HCT116 (cell line): ENCODE measurements at regions not wholly inside any gene's neighbourhood (a gene's known extent, or its start where the extent isn't known, plus 50 kb on each side); places are given as distances from the start of the nearest gene placed in this dataset.

Experiments used
- ATAC-seq: fragments of 200-7000 bp; cut with Tn5 transposase; 2 replicates; pipeline ENCODE4 v1.9.1; 2020; ENCODE audit warnings: mild to moderate bottlenecking, moderate library complexity
- BruUV-seq: library from RNA; stranded (reverse); fragments of 400-500 nt; replicated peaks from 2 replicates; lab custom pipeline; 2021; lab: Mats Ljungman, UMichigan
- CTCF ChIA-PET: fragments of 300-600 bp; sonication (Branson Sonifier 250); formaldehyde crosslinking; loops from one replicate; lab custom pipeline; 2021; ENCODE audit warnings: antibody characterized with exemption; lab: Charles Lee
- POLR2A ChIA-PET: fragments of 300-600, 350-600 bp; sonication (Branson Sonifier 250); formaldehyde crosslinking; loops from one replicate; lab custom pipeline; 2021; ENCODE audit warnings: antibody characterized with exemption; lab: Charles Lee
- RAD21 ChIA-PET, 2 experiments: fragments of 300-600 bp; sonication (Branson Sonifier 250); formaldehyde crosslinking; loops; one replicate each; lab custom pipeline; 2023; ENCODE audit warnings: low total read pairs in 2 of 2; ENCODE audit not compliant: uncharacterized antibody in 2 of 2, unreplicated experiment in 2 of 2, low non-redundant PET in 1 of 2; lab: Charles Lee
- DNase-seq: peaks from one replicate; pipeline ENCODE4 v3.0.0-alpha.2; 2010; ENCODE audit warnings: low read depth, low spot score
- H2AFZ ChIP-seq: fragments of 200-600 bp; shearing (Covaris generic), sonication (generic); 2 replicates; pipeline ENCODE4 v1.6.1; 2017; ENCODE audit warnings: low read depth, mixed run types, mixed read lengths, antibody characterized with exemption, low read length; ENCODE audit not compliant: poor library complexity, severe bottlenecking
- H3K27ac ChIP-seq: 2 replicates; pipeline ENCODE4 v1.5.1; 2012; ENCODE audit warnings: low read depth, low read length
- H3K27me3 ChIP-seq: fragments of 200-600 bp; sonication (generic); 2 replicates; pipeline ENCODE4 v1.6.1; 2016; ENCODE audit warnings: mixed run types, low read length, mixed read lengths; ENCODE audit not compliant: insufficient read depth
- H3K36me3 ChIP-seq, 2 experiments: fragments of 200-500 bp in 1 of 2; fragments of 200-600 bp in 1 of 2; sonication (Bioruptor generic) in 1 of 2; sonication (generic) in 1 of 2; 2 replicates each; pipeline versions ENCODE4 v1.5.1 to v1.6.1; 2014 to 2016; ENCODE audit warnings: low read length in 2 of 2, inconsistent platforms in 1 of 2, mixed read lengths in 1 of 2, mixed run types in 1 of 2; ENCODE audit not compliant: insufficient read depth in 2 of 2, control insufficient read depth in 1 of 2
- H3K4me1 ChIP-seq, 2 experiments: fragments of 200-600 bp in 1 of 2; sonication (generic) in 1 of 2; 2 replicates each; pipeline versions ENCODE4 v1.5.1 to v1.6.1; 2012 to 2017; ENCODE audit warnings: low read length in 2 of 2, inconsistent platforms in 1 of 2, mild to moderate bottlenecking in 1 of 2, mixed read lengths in 1 of 2, mixed run types in 1 of 2, moderate library complexity in 1 of 2; ENCODE audit not compliant: insufficient read depth in 2 of 2, control insufficient read depth in 1 of 2
- H3K4me2 ChIP-seq: fragments of 200-600 bp; sonication (generic); 2 replicates; pipeline ENCODE4 v1.6.1; 2017; ENCODE audit warnings: mixed run types, low read length, mixed read lengths
- H3K4me3 ChIP-seq, 2 experiments: fragments of 200-600 bp in 1 of 2; sonication (generic) in 1 of 2; replicated peaks in 1 of 2; 2 replicates each; pipeline ENCODE4 v1.5.1; 2011 to 2016; ENCODE audit warnings: low read length in 2 of 2, control low read depth in 1 of 2, low read depth in 1 of 2, mild to moderate bottlenecking in 1 of 2, mixed read lengths in 1 of 2, mixed run types in 1 of 2
- H3K79me2 ChIP-seq: fragments of 200-600 bp; sonication (generic); 2 replicates; pipeline ENCODE4 v1.6.1; 2017; ENCODE audit warnings: mild to moderate bottlenecking, mixed run types, low read length, moderate library complexity, mixed read lengths; ENCODE audit not compliant: insufficient read depth
- H3K9ac ChIP-seq: fragments of 200-600 bp; sonication (generic); 2 replicates; pipeline ENCODE4 v1.6.1; 2016; ENCODE audit warnings: low read length, mixed read lengths
- H3K9me2 ChIP-seq: fragments of 200-600 bp; sonication (generic), shearing (Covaris generic); 2 replicates; pipeline ENCODE4 v1.6.1; 2017; ENCODE audit warnings: mixed run types, mild to moderate bottlenecking, moderate library complexity; ENCODE audit not compliant: insufficient read depth
- H3K9me3 ChIP-seq, 2 experiments: fragments of 200-500 bp in 1 of 2; fragments of 200-600 bp in 1 of 2; sonication (Bioruptor generic) in 1 of 2; sonication (generic) in 1 of 2; 2 replicates each; pipeline ENCODE4 v1.6.1; 2014 to 2017; ENCODE audit warnings: low read length in 2 of 2, mixed read lengths in 2 of 2, inconsistent platforms in 1 of 2, low read depth in 1 of 2, mild to moderate bottlenecking in 1 of 2, mixed run types in 1 of 2, moderate library complexity in 1 of 2; ENCODE audit not compliant: control insufficient read depth in 1 of 2, insufficient read depth in 1 of 2
- H4K20me1 ChIP-seq: fragments of 200-600 bp; sonication (generic), shearing (Covaris generic); 2 replicates; pipeline ENCODE4 v1.6.1; 2017; ENCODE audit warnings: mixed run types, mild to moderate bottlenecking, moderate library complexity; ENCODE audit not compliant: insufficient read depth
- ATF3 ChIP-seq: IDR thresholded peaks from 2 replicates; pipeline ENCODE4 v1.6.1; 2012
- CBX3 ChIP-seq: IDR thresholded peaks from 2 replicates; pipeline ENCODE4 v1.6.1; 2012; ENCODE audit warnings: low read depth
- CEBPB ChIP-seq: IDR thresholded peaks from 2 replicates; pipeline ENCODE4 v1.6.1; 2012; ENCODE audit warnings: low read depth
- CTCF ChIP-seq, 3 experiments: fragments of 200-600 bp in 1 of 3; sonication (generic) in 1 of 3; IDR thresholded peaks in 2 of 3; conservative IDR thresholded peaks in 1 of 3; 2 replicates each; pipeline ENCODE4 v1.5.1; 2012 to 2017; ENCODE audit warnings: low read depth in 2 of 3, low read length in 2 of 3, antibody characterized with exemption in 1 of 3, borderline replicate concordance in 1 of 3, control low read depth in 1 of 3, mild to moderate bottlenecking in 1 of 3, mixed read lengths in 1 of 3, mixed run types in 1 of 3, moderate library complexity in 1 of 3; ENCODE audit not compliant: insufficient read depth in 1 of 3
- EZH2 ChIP-seq: fragments of 200-600 bp; sonication (generic); IDR thresholded peaks from 2 replicates; pipeline ENCODE4 v1.6.1; 2017; ENCODE audit warnings: antibody characterized with exemption, mixed run types
- EZH2phosphoT487 ChIP-seq: fragments of 200-600 bp; IDR thresholded peaks from 2 replicates; pipeline ENCODE4 v1.6.1; 2018; ENCODE audit warnings: antibody characterized with exemption, borderline replicate concordance
- JUND ChIP-seq: IDR thresholded peaks from 2 replicates; pipeline ENCODE4 v1.6.1; 2012
- MAX ChIP-seq: IDR thresholded peaks from 2 replicates; pipeline ENCODE4 v1.6.1; 2012
- POLR2A ChIP-seq: IDR thresholded peaks from 2 replicates; pipeline ENCODE4 v1.7.0; 2011; ENCODE audit warnings: borderline replicate concordance; ENCODE audit not compliant: insufficient read depth, insufficient read length; ENCODE audit errors: extremely low read depth
- POLR2AphosphoS5 ChIP-seq: IDR thresholded peaks from 2 replicates; pipeline ENCODE4 v1.6.1; 2011; ENCODE audit warnings: mild to moderate bottlenecking, low read depth, low read length, moderate library complexity
- RAD21 ChIP-seq: IDR thresholded peaks from 2 replicates; pipeline ENCODE4 v1.6.1; 2012; ENCODE audit warnings: low read depth, mild to moderate bottlenecking
- REST ChIP-seq: IDR thresholded peaks from 2 replicates; pipeline ENCODE4 v1.6.1; 2012; ENCODE audit warnings: low read depth
- SIN3A ChIP-seq: IDR thresholded peaks from 2 replicates; pipeline ENCODE4 v1.6.1; 2012; ENCODE audit warnings: low read depth
- SP1 ChIP-seq: IDR thresholded peaks from 2 replicates; pipeline ENCODE4 v1.6.1; 2012; ENCODE audit warnings: low read depth
- SRF ChIP-seq: IDR thresholded peaks from 2 replicates; pipeline ENCODE4 v1.6.1; 2012; ENCODE audit warnings: low read depth
- TCF7L2 ChIP-seq: IDR thresholded peaks from 2 replicates; pipeline ENCODE4 v1.7.0; 2011; ENCODE audit warnings: borderline replicate concordance, inconsistent platforms; ENCODE audit not compliant: insufficient read depth, insufficient read length; ENCODE audit errors: extremely low read depth
- ZFX ChIP-seq: fragments of 450-650 bp; IDR thresholded peaks from 2 replicates; pipeline ENCODE4 v1.6.1; 2017
- ZNF274 ChIP-seq: fragments of 200-500 bp; sonication (Bioruptor generic); IDR thresholded peaks from 2 replicates; pipeline ENCODE4 v1.6.1; 2014; ENCODE audit warnings: mild to moderate bottlenecking, low read depth, low read length, inconsistent platforms
- intact Hi-C: fragments of 100-400 bp; cut with micrococcal nuclease; formaldehyde crosslinking; loops from 2 replicates; pipeline ENCODE4 v1.10.0; 2022

- TF ChIP-seq SP1 = no peak
- no peak for TF ChIP-seq MAX
- no peak for TF ChIP-seq POLR2AphosphoS5
- TF ChIP-seq TCF7L2 = no peak
Measured at GRCh38 chrX:137425986-137426385, 139.9 kb upstream of the ZIC3 start (continued).

- H3K4me1 ChIP-seq = no peaks in the 10 kb centered on the region
- intact Hi-C loops = no loop called here
- H2AFZ ChIP-seq = no peak overlapping the region
- RAD21 ChIA-PET = no interaction called here
- no peak overlapping the region for H3K4me2 ChIP-seq
- BruUV-seq = no TSS peak
- H3K4me3 ChIP-seq = no peak overlapping the region
- no peaks in the 10 kb centered on the region for H4K20me1 ChIP-seq
- no peaks in the 10 kb centered on the region for H3K36me3 ChIP-seq
- DNase-seq = no peak
- H3K9me3 ChIP-seq = no peaks in the 10 kb centered on the region
- H3K27me3 ChIP-seq = no peaks in the 10 kb centered on the region
- no peak overlapping the region for H3K9ac ChIP-seq
- no peak for TF ChIP-seq ATF3
- TF ChIP-seq RAD21 = no peak
- TF ChIP-seq REST = no peak
- TF ChIP-seq ZFX = no peak
- TF ChIP-seq TCF7L2 = no peak
- TF ChIP-seq SP1 = no peak
- TF ChIP-seq SRF = no peak
- TF ChIP-seq MAX = no peak
- no peak for TF ChIP-seq CBX3
- TF ChIP-seq CEBPB = no peak
- TF ChIP-seq JUND = no peak
- TF ChIP-seq ZNF274 = no peak
- no peak for TF ChIP-seq CTCF (IDR thresholded peaks at IDR 0.05 in 2 of 3, conservative IDR thresholded peaks at IDR 0.05 in 1 of 3; ENCODE audit: borderline replicate concordance in 1 of 3, insufficient read depth in 1 of 3, low read depth in 2 of 3, low read length in 2 of 3)
- no peak for TF ChIP-seq EZH2
- no peak for TF ChIP-seq POLR2AphosphoS5
- no peak for TF ChIP-seq SIN3A
- TF ChIP-seq EZH2phosphoT487 = no peak
- no peak for TF ChIP-seq POLR2A
- no peak for ATAC-seq
- POLR2A ChIA-PET = no interaction called here
- H3K9me2 ChIP-seq = no peaks in the 10 kb centered on the region
- no peaks in the 10 kb centered on the region for H3K79me2 ChIP-seq
- H3K27ac ChIP-seq = no peak overlapping the region
- CTCF ChIA-PET = no interaction called here
Measured at GRCh38 chrX:137425273-137425902, 140.5 kb upstream of the ZIC3 start.
